Keratinocyte (primary cell): ENCODE measurements at regions not wholly inside any gene's neighbourhood (a gene's known extent, or its start where the extent isn't known, plus 50 kb on each side); places are given as distances from the start of the nearest gene placed in this dataset.

Source experiments
- EZH2 ChIP-seq: IDR thresholded peaks from one replicate; pipeline ENCODE4 v1.6.1; 2012; ENCODE audit warnings: inconsistent platforms, mild to moderate bottlenecking, low read length, moderate library complexity
- TF ChIP-seq, protein P1 (sequence below), 3 experiments: IDR thresholded peaks in 1 of 3; conservative IDR thresholded peaks in 1 of 3; optimal IDR thresholded peaks in 1 of 3; 2 replicates in 2 of 3; 3 replicates in 1 of 3; pipeline versions ENCODE3 to v1.5.1; 2011; ENCODE audit warnings: low read length in 3 of 3, mild to moderate bottlenecking in 3 of 3, moderate library complexity in 2 of 3, control low read depth in 1 of 3, inconsistent platforms in 1 of 3; ENCODE audit not compliant: insufficient read depth in 2 of 3; ENCODE audit errors: extremely low read depth in 1 of 3

DNA sequence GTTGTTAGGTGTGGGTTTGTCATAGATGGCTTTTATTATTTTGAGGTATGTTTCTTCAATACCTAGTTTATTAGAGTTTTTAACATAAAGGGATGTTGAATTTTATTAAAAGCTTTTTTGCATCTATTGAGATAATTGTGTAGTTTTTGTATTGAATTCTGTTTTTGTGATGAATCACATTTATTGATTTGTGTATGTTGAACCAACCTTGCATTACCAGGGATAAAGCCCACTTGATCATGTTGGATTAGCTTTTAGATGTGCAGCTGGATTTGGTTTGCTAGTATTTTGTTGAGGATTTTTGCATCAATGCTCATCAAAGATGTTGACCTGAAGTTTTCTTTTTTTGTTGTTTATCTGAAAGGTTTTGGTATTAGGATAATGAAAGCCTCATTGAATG is 328.2 kb downstream of the ADCYAP1 start:
- TF ChIP-seq, protein P1, sequence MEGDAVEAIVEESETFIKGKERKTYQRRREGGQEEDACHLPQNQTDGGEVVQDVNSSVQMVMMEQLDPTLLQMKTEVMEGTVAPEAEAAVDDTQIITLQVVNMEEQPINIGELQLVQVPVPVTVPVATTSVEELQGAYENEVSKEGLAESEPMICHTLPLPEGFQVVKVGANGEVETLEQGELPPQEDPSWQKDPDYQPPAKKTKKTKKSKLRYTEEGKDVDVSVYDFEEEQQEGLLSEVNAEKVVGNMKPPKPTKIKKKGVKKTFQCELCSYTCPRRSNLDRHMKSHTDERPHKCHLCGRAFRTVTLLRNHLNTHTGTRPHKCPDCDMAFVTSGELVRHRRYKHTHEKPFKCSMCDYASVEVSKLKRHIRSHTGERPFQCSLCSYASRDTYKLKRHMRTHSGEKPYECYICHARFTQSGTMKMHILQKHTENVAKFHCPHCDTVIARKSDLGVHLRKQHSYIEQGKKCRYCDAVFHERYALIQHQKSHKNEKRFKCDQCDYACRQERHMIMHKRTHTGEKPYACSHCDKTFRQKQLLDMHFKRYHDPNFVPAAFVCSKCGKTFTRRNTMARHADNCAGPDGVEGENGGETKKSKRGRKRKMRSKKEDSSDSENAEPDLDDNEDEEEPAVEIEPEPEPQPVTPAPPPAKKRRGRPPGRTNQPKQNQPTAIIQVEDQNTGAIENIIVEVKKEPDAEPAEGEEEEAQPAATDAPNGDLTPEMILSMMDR (optimal IDR thresholded peaks at IDR 0.05 in 1 of 3, IDR thresholded peaks at IDR 0.05 in 1 of 3, conservative IDR thresholded peaks at IDR 0.05 in 1 of 3; ENCODE audit: extremely low read depth in 1 of 3, insufficient read depth in 2 of 3, low read length in 3 of 3) = no peak
- TF ChIP-seq EZH2 = no peak
